GM23338 (cell line): ENCODE measurements at regions not wholly inside any gene's neighbourhood (a gene's known extent, or its start where the extent isn't known, plus 50 kb on each side); places are given as distances from the start of the nearest gene placed in this dataset.

ENCODE experiments used
- ATAC-seq: fragments of 200-7000 bp; cut with Tn5 transposase; 3 replicates; pipeline ENCODE4 v1.9.1; 2020
- DNase-seq: peaks from one replicate; pipeline ENCODE4 v3.0.0-alpha.2; 2015; ENCODE audit warnings: low spot score
- H2AFZ ChIP-seq: fragments of 200-600 bp; sonication (generic); 2 replicates; pipeline ENCODE4 v1.8.0; 2016; ENCODE audit warnings: antibody characterized with exemption, mild to moderate bottlenecking, moderate library complexity
- H3F3A ChIP-seq: fragments of 200-600 bp; sonication (generic); replicated peaks from 2 replicates; pipeline ENCODE4 v1.8.0; 2017; ENCODE audit warnings: antibody characterized with exemption, mixed run types, low read depth
- H3K27ac ChIP-seq: fragments of 200-600 bp; sonication (generic); 2 replicates; pipeline ENCODE4 v1.6.1; 2016; ENCODE audit warnings: low read depth
- H3K27me3 ChIP-seq: fragments of 200-600 bp; sonication (generic); 2 replicates; pipeline ENCODE4 v1.8.0; 2016; ENCODE audit warnings: mild to moderate bottlenecking, mixed run types, moderate library complexity; ENCODE audit not compliant: insufficient read depth
- H3K36me3 ChIP-seq: fragments of 200-600 bp; sonication (generic); 2 replicates; pipeline ENCODE4 v1.8.0; 2016; ENCODE audit warnings: mild to moderate bottlenecking; ENCODE audit not compliant: insufficient read depth
- H3K4me1 ChIP-seq: fragments of 200-600 bp; sonication (generic); 2 replicates; pipeline ENCODE4 v1.8.0; 2016; ENCODE audit warnings: mild to moderate bottlenecking, moderate library complexity; ENCODE audit not compliant: insufficient read depth
- H3K4me2 ChIP-seq: fragments of 200-600 bp; sonication (generic); 2 replicates; pipeline ENCODE4 v1.7.1; 2017; ENCODE audit warnings: mixed run types
- H3K4me3 ChIP-seq: fragments of 200-600 bp; sonication (generic); 2 replicates; pipeline ENCODE4 v1.6.1; 2016; ENCODE audit warnings: mixed run types
- H3K79me2 ChIP-seq: fragments of 200-600 bp; sonication (generic); replicated peaks from 2 replicates; pipeline ENCODE4 v1.8.0; 2017; ENCODE audit warnings: mild to moderate bottlenecking; ENCODE audit not compliant: insufficient read depth
- H3K9me2 ChIP-seq: fragments of 200-600 bp; sonication (generic); 2 replicates; pipeline ENCODE4 v1.8.0; 2017; ENCODE audit not compliant: insufficient read depth
- H4K20me1 ChIP-seq: fragments of 200-600 bp; sonication (generic); replicated peaks from 2 replicates; pipeline ENCODE4 v1.8.0; 2017; ENCODE audit warnings: mild to moderate bottlenecking; ENCODE audit not compliant: insufficient read depth
- H3K27ac Mint-ChIP-seq: 2 replicates; pipeline ENCODE4 v1.8.0; 2020; ENCODE audit warnings: inconsistent platforms, mild to moderate bottlenecking, moderate library complexity, mixed read lengths
- H3K27me3 Mint-ChIP-seq: 3 replicates; pipeline ENCODE4 v1.8.0; 2022; ENCODE audit warnings: low read depth, mild to moderate bottlenecking, moderate library complexity, mixed read lengths, inconsistent platforms; ENCODE audit not compliant: insufficient read depth, poor library complexity
- H3K36me3 Mint-ChIP-seq: 3 replicates; pipeline ENCODE4 v1.8.0; 2021; ENCODE audit warnings: low read depth, mild to moderate bottlenecking, inconsistent platforms, moderate library complexity, mixed read lengths
- H3K4me1 Mint-ChIP-seq: 3 replicates; pipeline ENCODE4 v1.8.0; 2020; ENCODE audit warnings: mild to moderate bottlenecking, inconsistent platforms, mixed read lengths
- H3K4me3 Mint-ChIP-seq: 3 replicates; pipeline ENCODE4 v1.8.0; 2021; ENCODE audit warnings: moderate library complexity, mild to moderate bottlenecking, inconsistent platforms, mixed read lengths
- H3K9me3 Mint-ChIP-seq: 3 replicates; pipeline ENCODE4 v1.8.0; 2020; ENCODE audit warnings: moderate library complexity, mild to moderate bottlenecking, inconsistent platforms, mixed read lengths
- CREB1 ChIP-seq: fragments of 250-450 bp; sonication (Bioruptor Pico); IDR thresholded peaks from 2 replicates; pipeline ENCODE4 v1.5.0; 2020; ENCODE audit warnings: low read depth, mild to moderate bottlenecking, moderate library complexity
- EZH2 ChIP-seq: fragments of 200-600 bp; sonication (generic); IDR thresholded peaks from one replicate; pipeline ENCODE4 v1.8.0; 2017; ENCODE audit warnings: antibody characterized with exemption, mild to moderate bottlenecking, low read depth; ENCODE audit not compliant: unreplicated experiment
- EZH2phosphoT487 ChIP-seq: fragments of 200-600 bp; sonication (generic); IDR thresholded peaks from one replicate; pipeline ENCODE4 v1.8.1; 2018; ENCODE audit warnings: antibody characterized with exemption; ENCODE audit not compliant: unreplicated experiment
- JUNB ChIP-seq: IDR thresholded peaks from one replicate; pipeline ENCODE4 v1.6.1; 2016; ENCODE audit warnings: antibody characterized with exemption; ENCODE audit not compliant: unreplicated experiment
- NANOG ChIP-seq: IDR thresholded peaks from 2 replicates; pipeline ENCODE4 v1.6.1; 2016; ENCODE audit warnings: antibody characterized with exemption, borderline replicate concordance
- POLR2AphosphoS5 ChIP-seq: IDR thresholded peaks from 2 replicates; pipeline ENCODE4 v1.6.1; 2016; ENCODE audit warnings: antibody characterized with exemption, low read depth
- STAT1 ChIP-seq: IDR thresholded peaks from one replicate; pipeline ENCODE4 v1.6.1; 2016; ENCODE audit warnings: antibody characterized with exemption; ENCODE audit not compliant: unreplicated experiment
- ZNF114 ChIP-seq: fragments of 250-450 bp; sonication (Bioruptor Pico); IDR thresholded peaks from 2 replicates; pipeline ENCODE4 v1.5.0; 2020; ENCODE audit warnings: mild to moderate bottlenecking, moderate library complexity
- ZNF331 ChIP-seq: fragments of 250-450 bp; sonication (Bioruptor Pico); IDR thresholded peaks from 2 replicates; pipeline ENCODE4 v1.5.0; 2020; ENCODE audit warnings: low read depth, mild to moderate bottlenecking, moderate library complexity
- TF ChIP-seq, protein P1 (sequence below), 2 experiments: fragments of 200-600 bp in 1 of 2; sonication (generic) in 1 of 2; conservative IDR thresholded peaks; 2 replicates each; pipeline versions ENCODE4 v1.5.1 to v1.6.1; 2016 to 2017; ENCODE audit warnings: antibody characterized with exemption in 2 of 2, low read depth in 2 of 2, mild to moderate bottlenecking in 2 of 2, moderate library complexity in 1 of 2
- TF ChIP-seq, protein P2 (sequence below): fragments of 250-450 bp; sonication (Bioruptor Pico); IDR thresholded peaks from 2 replicates; pipeline ENCODE4 v1.5.0; 2020; ENCODE audit warnings: mild to moderate bottlenecking, moderate library complexity
- TF ChIP-seq, protein P3 (sequence below): IDR thresholded peaks from 2 replicates; pipeline ENCODE4 v1.6.1; 2016; ENCODE audit warnings: antibody characterized with exemption
- TF ChIP-seq, protein P4 (sequence below): IDR thresholded peaks from one replicate; pipeline ENCODE4 v1.6.1; 2018; ENCODE audit warnings: antibody characterized with exemption; ENCODE audit not compliant: unreplicated experiment

DNA sequence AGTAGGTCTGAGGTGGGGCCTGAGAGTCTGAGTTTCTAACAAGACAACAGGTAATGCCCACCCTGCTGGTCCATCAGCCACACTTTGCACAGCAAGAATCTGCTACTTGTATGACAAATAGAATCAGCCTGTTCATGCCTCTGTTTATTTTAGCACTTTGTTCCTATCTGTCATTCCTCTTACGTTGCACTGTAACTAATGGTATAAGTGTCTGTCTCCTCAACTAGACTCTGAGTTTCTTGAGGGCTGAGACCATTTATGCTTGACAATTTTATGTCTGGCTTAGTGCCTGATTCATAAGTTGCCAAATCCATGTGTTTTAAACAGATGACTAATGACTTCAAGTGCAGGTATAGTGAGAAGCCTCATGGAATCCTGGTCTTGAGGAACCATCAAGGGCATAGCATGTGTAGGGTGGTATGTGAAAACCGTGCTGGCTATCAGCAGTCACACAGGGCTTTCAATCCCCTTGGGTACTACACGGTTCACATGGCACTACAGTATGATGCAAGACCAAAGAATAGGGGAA lies 209.7 kb downstream of the C11orf91 start:
- no peaks in the 10 kb centered on the region for H3K9me3 Mint-ChIP-seq
- no peaks in the 10 kb centered on the region for H3K36me3 Mint-ChIP-seq
- peaks cover 18% of the 10 kb centered on the region for H3K4me1 ChIP-seq
- no peaks in the 10 kb centered on the region for H3K27me3 Mint-ChIP-seq
- no peaks in the 10 kb centered on the region for H3K36me3 ChIP-seq
- H3K27me3 ChIP-seq: no peaks in the 10 kb centered on the region
- no peaks in the 10 kb centered on the region for H3K79me2 ChIP-seq
- no peak overlapping the region for H2AFZ ChIP-seq
- no peaks in the 10 kb centered on the region for H4K20me1 ChIP-seq
- no peak overlapping the region for H3K4me3 ChIP-seq
- DNase-seq (no peak), ATAC-seq (no peak)
- H3K4me3 Mint-ChIP-seq: no peak overlapping the region
- H3F3A ChIP-seq: no peaks in the 10 kb centered on the region
- peaks cover 11% of the 10 kb centered on the region; the same call in 2 of the 3 replicates for H3K4me1 Mint-ChIP-seq
- H3K9me2 ChIP-seq: peaks cover 2% of the 10 kb centered on the region
- H3K27ac Mint-ChIP-seq: no peak overlapping the region
- no peak overlapping the region for H3K4me2 ChIP-seq
- H3K27ac ChIP-seq: no peak overlapping the region
- TF ChIP-seq EZH2phosphoT487 (no peak), JUNB (no peak), EZH2 (no peak), ZNF331 (no peak), POLR2AphosphoS5 (no peak), ZNF114 (no peak), CREB1 (CRISPR knock-in tag) (no peak), STAT1 (no peak), NANOG (no peak)
- TF ChIP-seq, protein P1, sequence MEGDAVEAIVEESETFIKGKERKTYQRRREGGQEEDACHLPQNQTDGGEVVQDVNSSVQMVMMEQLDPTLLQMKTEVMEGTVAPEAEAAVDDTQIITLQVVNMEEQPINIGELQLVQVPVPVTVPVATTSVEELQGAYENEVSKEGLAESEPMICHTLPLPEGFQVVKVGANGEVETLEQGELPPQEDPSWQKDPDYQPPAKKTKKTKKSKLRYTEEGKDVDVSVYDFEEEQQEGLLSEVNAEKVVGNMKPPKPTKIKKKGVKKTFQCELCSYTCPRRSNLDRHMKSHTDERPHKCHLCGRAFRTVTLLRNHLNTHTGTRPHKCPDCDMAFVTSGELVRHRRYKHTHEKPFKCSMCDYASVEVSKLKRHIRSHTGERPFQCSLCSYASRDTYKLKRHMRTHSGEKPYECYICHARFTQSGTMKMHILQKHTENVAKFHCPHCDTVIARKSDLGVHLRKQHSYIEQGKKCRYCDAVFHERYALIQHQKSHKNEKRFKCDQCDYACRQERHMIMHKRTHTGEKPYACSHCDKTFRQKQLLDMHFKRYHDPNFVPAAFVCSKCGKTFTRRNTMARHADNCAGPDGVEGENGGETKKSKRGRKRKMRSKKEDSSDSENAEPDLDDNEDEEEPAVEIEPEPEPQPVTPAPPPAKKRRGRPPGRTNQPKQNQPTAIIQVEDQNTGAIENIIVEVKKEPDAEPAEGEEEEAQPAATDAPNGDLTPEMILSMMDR (conservative IDR thresholded peaks at IDR 0.05; ENCODE audit: low read depth in 2 of 2): no peak
- TF ChIP-seq, protein P2, sequence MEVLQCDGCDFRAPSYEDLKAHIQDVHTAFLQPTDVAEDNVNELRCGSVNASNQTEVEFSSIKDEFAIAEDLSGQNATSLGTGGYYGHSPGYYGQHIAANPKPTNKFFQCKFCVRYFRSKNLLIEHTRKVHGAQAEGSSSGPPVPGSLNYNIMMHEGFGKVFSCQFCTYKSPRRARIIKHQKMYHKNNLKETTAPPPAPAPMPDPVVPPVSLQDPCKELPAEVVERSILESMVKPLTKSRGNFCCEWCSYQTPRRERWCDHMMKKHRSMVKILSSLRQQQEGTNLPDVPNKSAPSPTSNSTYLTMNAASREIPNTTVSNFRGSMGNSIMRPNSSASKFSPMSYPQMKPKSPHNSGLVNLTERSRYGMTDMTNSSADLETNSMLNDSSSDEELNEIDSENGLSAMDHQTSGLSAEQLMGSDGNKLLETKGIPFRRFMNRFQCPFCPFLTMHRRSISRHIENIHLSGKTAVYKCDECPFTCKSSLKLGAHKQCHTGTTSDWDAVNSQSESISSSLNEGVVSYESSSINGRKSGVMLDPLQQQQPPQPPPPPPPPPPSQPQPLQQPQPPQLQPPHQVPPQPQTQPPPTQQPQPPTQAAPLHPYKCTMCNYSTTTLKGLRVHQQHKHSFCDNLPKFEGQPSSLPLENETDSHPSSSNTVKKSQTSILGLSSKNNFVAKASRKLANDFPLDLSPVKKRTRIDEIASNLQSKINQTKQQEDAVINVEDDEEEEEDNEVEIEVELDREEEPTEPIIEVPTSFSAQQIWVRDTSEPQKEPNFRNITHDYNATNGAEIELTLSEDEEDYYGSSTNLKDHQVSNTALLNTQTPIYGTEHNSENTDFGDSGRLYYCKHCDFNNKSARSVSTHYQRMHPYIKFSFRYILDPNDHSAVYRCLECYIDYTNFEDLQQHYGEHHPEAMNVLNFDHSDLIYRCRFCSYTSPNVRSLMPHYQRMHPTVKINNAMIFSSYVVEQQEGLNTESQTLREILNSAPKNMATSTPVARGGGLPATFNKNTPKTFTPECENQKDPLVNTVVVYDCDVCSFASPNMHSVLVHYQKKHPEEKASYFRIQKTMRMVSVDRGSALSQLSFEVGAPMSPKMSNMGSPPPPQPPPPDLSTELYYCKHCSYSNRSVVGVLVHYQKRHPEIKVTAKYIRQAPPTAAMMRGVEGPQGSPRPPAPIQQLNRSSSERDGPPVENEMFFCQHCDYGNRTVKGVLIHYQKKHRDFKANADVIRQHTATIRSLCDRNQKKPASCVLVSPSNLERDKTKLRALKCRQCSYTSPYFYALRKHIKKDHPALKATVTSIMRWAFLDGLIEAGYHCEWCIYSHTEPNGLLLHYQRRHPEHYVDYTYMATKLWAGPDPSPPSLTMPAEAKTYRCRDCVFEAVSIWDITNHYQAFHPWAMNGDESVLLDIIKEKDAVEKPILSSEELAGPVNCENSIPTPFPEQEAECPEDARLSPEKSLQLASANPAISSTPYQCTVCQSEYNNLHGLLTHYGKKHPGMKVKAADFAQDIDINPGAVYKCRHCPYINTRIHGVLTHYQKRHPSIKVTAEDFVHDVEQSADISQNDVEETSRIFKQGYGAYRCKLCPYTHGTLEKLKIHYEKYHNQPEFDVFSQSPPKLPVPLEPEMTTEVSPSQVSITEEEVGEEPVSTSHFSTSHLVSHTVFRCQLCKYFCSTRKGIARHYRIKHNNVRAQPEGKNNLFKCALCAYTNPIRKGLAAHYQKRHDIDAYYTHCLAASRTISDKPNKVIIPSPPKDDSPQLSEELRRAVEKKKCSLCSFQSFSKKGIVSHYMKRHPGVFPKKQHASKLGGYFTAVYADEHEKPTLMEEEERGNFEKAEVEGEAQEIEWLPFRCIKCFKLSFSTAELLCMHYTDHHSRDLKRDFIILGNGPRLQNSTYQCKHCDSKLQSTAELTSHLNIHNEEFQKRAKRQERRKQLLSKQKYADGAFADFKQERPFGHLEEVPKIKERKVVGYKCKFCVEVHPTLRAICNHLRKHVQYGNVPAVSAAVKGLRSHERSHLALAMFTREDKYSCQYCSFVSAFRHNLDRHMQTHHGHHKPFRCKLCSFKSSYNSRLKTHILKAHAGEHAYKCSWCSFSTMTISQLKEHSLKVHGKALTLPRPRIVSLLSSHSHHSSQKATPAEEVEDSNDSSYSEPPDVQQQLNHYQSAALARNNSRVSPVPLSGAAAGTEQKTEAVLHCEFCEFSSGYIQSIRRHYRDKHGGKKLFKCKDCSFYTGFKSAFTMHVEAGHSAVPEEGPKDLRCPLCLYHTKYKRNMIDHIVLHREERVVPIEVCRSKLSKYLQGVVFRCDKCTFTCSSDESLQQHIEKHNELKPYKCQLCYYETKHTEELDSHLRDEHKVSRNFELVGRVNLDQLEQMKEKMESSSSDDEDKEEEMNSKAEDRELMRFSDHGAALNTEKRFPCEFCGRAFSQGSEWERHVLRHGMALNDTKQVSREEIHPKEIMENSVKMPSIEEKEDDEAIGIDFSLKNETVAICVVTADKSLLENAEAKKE (CRISPR knock-in tag): no peak
- TF ChIP-seq, protein P3, sequence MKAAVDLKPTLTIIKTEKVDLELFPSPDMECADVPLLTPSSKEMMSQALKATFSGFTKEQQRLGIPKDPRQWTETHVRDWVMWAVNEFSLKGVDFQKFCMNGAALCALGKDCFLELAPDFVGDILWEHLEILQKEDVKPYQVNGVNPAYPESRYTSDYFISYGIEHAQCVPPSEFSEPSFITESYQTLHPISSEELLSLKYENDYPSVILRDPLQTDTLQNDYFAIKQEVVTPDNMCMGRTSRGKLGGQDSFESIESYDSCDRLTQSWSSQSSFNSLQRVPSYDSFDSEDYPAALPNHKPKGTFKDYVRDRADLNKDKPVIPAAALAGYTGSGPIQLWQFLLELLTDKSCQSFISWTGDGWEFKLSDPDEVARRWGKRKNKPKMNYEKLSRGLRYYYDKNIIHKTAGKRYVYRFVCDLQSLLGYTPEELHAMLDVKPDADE: no peak
- TF ChIP-seq, protein P4, sequence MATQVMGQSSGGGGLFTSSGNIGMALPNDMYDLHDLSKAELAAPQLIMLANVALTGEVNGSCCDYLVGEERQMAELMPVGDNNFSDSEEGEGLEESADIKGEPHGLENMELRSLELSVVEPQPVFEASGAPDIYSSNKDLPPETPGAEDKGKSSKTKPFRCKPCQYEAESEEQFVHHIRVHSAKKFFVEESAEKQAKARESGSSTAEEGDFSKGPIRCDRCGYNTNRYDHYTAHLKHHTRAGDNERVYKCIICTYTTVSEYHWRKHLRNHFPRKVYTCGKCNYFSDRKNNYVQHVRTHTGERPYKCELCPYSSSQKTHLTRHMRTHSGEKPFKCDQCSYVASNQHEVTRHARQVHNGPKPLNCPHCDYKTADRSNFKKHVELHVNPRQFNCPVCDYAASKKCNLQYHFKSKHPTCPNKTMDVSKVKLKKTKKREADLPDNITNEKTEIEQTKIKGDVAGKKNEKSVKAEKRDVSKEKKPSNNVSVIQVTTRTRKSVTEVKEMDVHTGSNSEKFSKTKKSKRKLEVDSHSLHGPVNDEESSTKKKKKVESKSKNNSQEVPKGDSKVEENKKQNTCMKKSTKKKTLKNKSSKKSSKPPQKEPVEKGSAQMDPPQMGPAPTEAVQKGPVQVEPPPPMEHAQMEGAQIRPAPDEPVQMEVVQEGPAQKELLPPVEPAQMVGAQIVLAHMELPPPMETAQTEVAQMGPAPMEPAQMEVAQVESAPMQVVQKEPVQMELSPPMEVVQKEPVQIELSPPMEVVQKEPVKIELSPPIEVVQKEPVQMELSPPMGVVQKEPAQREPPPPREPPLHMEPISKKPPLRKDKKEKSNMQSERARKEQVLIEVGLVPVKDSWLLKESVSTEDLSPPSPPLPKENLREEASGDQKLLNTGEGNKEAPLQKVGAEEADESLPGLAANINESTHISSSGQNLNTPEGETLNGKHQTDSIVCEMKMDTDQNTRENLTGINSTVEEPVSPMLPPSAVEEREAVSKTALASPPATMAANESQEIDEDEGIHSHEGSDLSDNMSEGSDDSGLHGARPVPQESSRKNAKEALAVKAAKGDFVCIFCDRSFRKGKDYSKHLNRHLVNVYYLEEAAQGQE: no peak
